ENCODE measurements at regions not wholly inside any gene's neighbourhood (a gene's known extent, or its start where the extent isn't known, plus 50 kb on each side); places are given as distances from the start of the nearest gene placed in this dataset.
"Not testable (repeated sequence)": the region's sequence is repeated elsewhere in the genome, so short reads cannot be mapped to it uniquely, and the experiment has no call there.

- no peak for DNase-seq
These were observed 194.7 kb upstream of the THRB start for GRCh38 chr3:24689353-24689752.

- no peak for DNase-seq
These were observed 196.1 kb upstream of the THRB start for GRCh38 chr3:24690777-24691176.

GRCh38 chr3:24699078-24699477 lies 204.4 kb upstream of the THRB start:
- DNase-seq: not testable (repeated sequence)

- no peak for DNase-seq
These were observed 209.8 kb upstream of the THRB start for GRCh38 chr3:24704496-24704895.

- DNase-seq: no peak
These were observed 213.3 kb upstream of the THRB start for GRCh38 chr3:24707936-24708335.

- DNase-seq: no peak
These were observed 215.3 kb upstream of the THRB start for GRCh38 chr3:24709956-24710355.

GRCh38 chr3:24713516-24713915 lies 218.9 kb upstream of the THRB start:
- no peak for DNase-seq

- DNase-seq: no peak
These were observed 219.8 kb upstream of the THRB start for GRCh38 chr3:24714436-24714835.

GRCh38 chr3:24715171-24715792 lies 220.6 kb upstream of the THRB start:
- no peak for DNase-seq

- no peak for DNase-seq
These were observed 227.4 kb upstream of the THRB start for GRCh38 chr3:24722087-24722486.

- DNase-seq: no peak
These were observed 231.0 kb upstream of the THRB start for GRCh38 chr3:24725514-24726255.

- no peak for DNase-seq
These were observed 231.8 kb upstream of the THRB start for GRCh38 chr3:24726423-24726822.

GRCh38 chr3:24730173-24730572 lies 235.5 kb upstream of the THRB start:
- DNase-seq: no peak

- no peak for DNase-seq
These were observed 239.4 kb upstream of the THRB start for GRCh38 chr3:24734019-24734418.

- no peak for DNase-seq
These were observed 242.1 kb upstream of the THRB start for GRCh38 chr3:24736701-24737100.

- no peak for DNase-seq
These were observed 245.7 kb upstream of the THRB start for GRCh38 chr3:24740326-24740725.

GRCh38 chr3:24741506-24741905 lies 246.9 kb upstream of the THRB start:
- DNase-seq: no peak

- no peak for DNase-seq
These were observed 253.9 kb upstream of the THRB start for GRCh38 chr3:24748520-24748919.

GRCh38 chr3:24751020-24751419 lies 256.4 kb upstream of the THRB start:
- no peak for DNase-seq

GRCh38 chr3:24756101-24756888 lies 261.6 kb upstream of the THRB start:
- DNase-seq: no peak

GRCh38 chr3:24763393-24763792 lies 268.7 kb upstream of the THRB start:
- DNase-seq: no peak

- no peak for DNase-seq
These were observed 269.7 kb upstream of the THRB start for GRCh38 chr3:24764236-24764915.

GRCh38 chr3:24765399-24765798 lies 270.7 kb upstream of the THRB start:
- DNase-seq: no peak

Measured in stimulated activated CD4-positive, alpha-beta T cell treated with anti-CD3 and anti-CD28 coated beads, Interleukin-4, amount 100 ng/mL, for 4 hours (primary cell).